Left lobe of liver (tissue), 2 donors: ENCODE measurements at regions not wholly inside any gene's neighbourhood (a gene's known extent, or its start where the extent isn't known, plus 50 kb on each side); places are given as distances from the start of the nearest gene placed in this dataset.

Experiments
- ATAC-seq: fragments of 200-7000 bp; cut with Tn5 transposase; one replicate; pipeline ENCODE4 v1.9.1; 2020; ENCODE audit warnings: mild to moderate bottlenecking, moderate library complexity
- DNase-seq: peaks from one replicate; pipeline ENCODE4 v3.0.0-alpha.2; 2020; ENCODE audit warnings: low spot score
- donor health status: DM: no; HTN: no; CAD: no; lungs with moderate emphysema.
- donor health status: DM: no; HTN: yes; CAD: no.

- DNase-seq (no peak), ATAC-seq (no peak)
Measured at GRCh38 chr7:110322796-110323195, 768.1 kb upstream of the LRRN3 start.

GRCh38 chr7:110326966-110327365 is 764.0 kb upstream of the LRRN3 start:
- DNase-seq, result no peak
- ATAC-seq, result no peak

- DNase-seq (no peak), ATAC-seq (no peak)
Measured at GRCh38 chr7:110336423-110336822, 754.5 kb upstream of the LRRN3 start.

- DNase-seq, result no peak
- ATAC-seq, result no peak
Measured at GRCh38 chr7:110337646-110338045, 753.3 kb upstream of the LRRN3 start.

GRCh38 chr7:110347081-110347480 is 743.8 kb upstream of the LRRN3 start:
- DNase-seq (no peak), ATAC-seq (no peak)

GRCh38 chr7:110356438-110356837 is 734.5 kb upstream of the LRRN3 start:
- ATAC-seq (no peak), DNase-seq (no peak)

- ATAC-seq, result no peak
- no peak for DNase-seq
Measured at GRCh38 chr7:110358028-110358427, 732.9 kb upstream of the LRRN3 start.

- DNase-seq, result no peak
- no peak for ATAC-seq
Measured at GRCh38 chr7:110371709-110372108, 719.2 kb upstream of the LRRN3 start.

GRCh38 chr7:110372685-110373084 is 718.2 kb upstream of the LRRN3 start:
- ATAC-seq, result no peak
- no peak for DNase-seq

- DNase-seq (no peak), ATAC-seq (no peak)
Measured at GRCh38 chr7:110373416-110373815, 717.5 kb upstream of the LRRN3 start.

- no peak for ATAC-seq
Measured at GRCh38 chr7:110373859-110374258, 717.1 kb upstream of the LRRN3 start.

GRCh38 chr7:110375068-110375467 is 715.9 kb upstream of the LRRN3 start:
- no peak for DNase-seq
- no peak for ATAC-seq

More at GRCh38 chr7:110373859-110374258, 717.1 kb upstream of the LRRN3 start:
- DNase-seq, result no peak

- DNase-seq (no peak), ATAC-seq (no peak)
Measured at GRCh38 chr7:110382736-110383135, 708.2 kb upstream of the LRRN3 start.

GRCh38 chr7:110386006-110386405 is 704.9 kb upstream of the LRRN3 start:
- ATAC-seq (no peak), DNase-seq (no peak)

GRCh38 chr7:110386913-110387312 is 704.0 kb upstream of the LRRN3 start:
- no peak for ATAC-seq
- no peak for DNase-seq

- no peak for ATAC-seq
- no peak for DNase-seq
Measured at GRCh38 chr7:110387689-110388088, 703.2 kb upstream of the LRRN3 start.

- ATAC-seq (no peak), DNase-seq (no peak)
Measured at GRCh38 chr7:110388457-110388856, 702.5 kb upstream of the LRRN3 start.

- ATAC-seq (no peak), DNase-seq (no peak)
Measured at GRCh38 chr7:110396021-110396420, 694.9 kb upstream of the LRRN3 start.

GRCh38 chr7:110397927-110398660 is 692.8 kb upstream of the LRRN3 start:
- DNase-seq (no peak), ATAC-seq (no peak)

GRCh38 chr7:110399421-110399820 is 691.5 kb upstream of the LRRN3 start:
- ATAC-seq (no peak), DNase-seq (no peak)

- DNase-seq, result no peak
- no peak for ATAC-seq
Measured at GRCh38 chr7:110400411-110400810, 690.5 kb upstream of the LRRN3 start.

GRCh38 chr7:110407242-110407641 is 683.7 kb upstream of the LRRN3 start:
- ATAC-seq (no peak), DNase-seq (no peak)

GRCh38 chr7:110407706-110408105 is 683.2 kb upstream of the LRRN3 start:
- DNase-seq, result no peak
- no peak for ATAC-seq
